Spleen (tissue), 11 donors: ENCODE measurements at regions not wholly inside any gene's neighbourhood (a gene's known extent, or its start where the extent isn't known, plus 50 kb on each side); places are given as distances from the start of the nearest gene placed in this dataset.
A peak's percentile ranks its signal among the peaks of the same experiment; 100 is the strongest.

ENCODE experiments used
- DNase-seq: peaks from one replicate; pipeline ENCODE4 v3.0.0-alpha.2; 2020
- H3K27ac ChIP-seq, 8 donors: fragments of 200-600 bp; sonication (generic) in 7 of 8; 1 replicate in 4 of 8; 2 replicates in 4 of 8; pipeline versions ENCODE4 v1.5.0 to v1.8.0; 2016 to 2021; ENCODE audit warnings: inconsistent platforms in 4 of 8, mild to moderate bottlenecking in 4 of 8, moderate library complexity in 1 of 8
- H3K27me3 ChIP-seq, 7 donors: fragments of 200-600 bp; sonication (generic) in 6 of 7; replicated peaks in 1 of 7; 1 replicate in 4 of 7; 2 replicates in 3 of 7; pipeline versions ENCODE4 v1.5.0 to v1.8.0; 2016 to 2021; ENCODE audit warnings: inconsistent platforms in 3 of 7, mild to moderate bottlenecking in 1 of 7
- H3K36me3 ChIP-seq, 6 donors: fragments of 200-600 bp; sonication (generic) in 5 of 6; 1 replicate in 4 of 6; 2 replicates in 2 of 6; pipeline versions ENCODE4 v1.5.0 to v1.8.0; 2016 to 2021; ENCODE audit warnings: inconsistent platforms in 2 of 6
- H3K4me1 ChIP-seq, 6 donors: fragments of 200-600 bp; sonication (generic) in 5 of 6; 1 replicate in 3 of 6; 2 replicates in 3 of 6; pipeline versions ENCODE4 v1.5.0 to v1.8.0; 2016 to 2021; ENCODE audit warnings: inconsistent platforms in 3 of 6
- H3K4me3 ChIP-seq, 8 donors: fragments of 200-600 bp; sonication (generic) in 7 of 8; 1 replicate in 4 of 8; 2 replicates in 4 of 8; pipeline versions ENCODE4 v1.5.0 to v1.8.0; 2016 to 2021; ENCODE audit warnings: inconsistent platforms in 4 of 8, mild to moderate bottlenecking in 4 of 8, moderate library complexity in 2 of 8
- H3K9me3 ChIP-seq, 8 donors: fragments of 200-600 bp; sonication (generic) in 7 of 8; 1 replicate in 4 of 8; 2 replicates in 4 of 8; pipeline versions ENCODE4 v1.5.0 to v1.8.0; 2016 to 2021; ENCODE audit warnings: inconsistent platforms in 4 of 8
- CTCF ChIP-seq, 11 experiments: fragments of 200-600 bp in 7 of 11; fragments of 450-650 bp in 4 of 11; sonication (generic) in 4 of 11; IDR thresholded peaks in 8 of 11; conservative IDR thresholded peaks in 3 of 11; 1 replicate in 7 of 11; 2 replicates in 4 of 11; pipeline versions ENCODE4 v1.4.0 to v1.8.0; 2016 to 2021; ENCODE audit warnings: antibody characterized with exemption in 11 of 11, inconsistent platforms in 4 of 11, mild to moderate bottlenecking in 1 of 11
- POLR2A ChIP-seq, 3 donors: fragments of 450-650 bp; IDR thresholded peaks; one replicate each; pipeline ENCODE4 v1.5.1; 2017; ENCODE audit warnings: antibody characterized with exemption in 3 of 3, mild to moderate bottlenecking in 1 of 3
- POLR2AphosphoS5 ChIP-seq, 3 donors: sonication (generic); formaldehyde crosslinking; IDR thresholded peaks; one replicate each; pipeline ENCODE4 v1.5.1; 2017; ENCODE audit warnings: antibody characterized with exemption in 3 of 3
- WGBS, 5 donors: extraction: QIAGEN DNeasy Blood & Tissue Kit in 3 of 5; methylation state at CpG; one replicate each; pipeline versions ENCODE4 v1.1.5 to v1.1.7; 2013 to 2018; 5-methylcytosine and 5-hydroxymethylcytosine counted together
- intact Hi-C: fragments of 100-400 bp; cut with DNase I; formaldehyde crosslinking; loops from one replicate; pipeline ENCODE4 v1.15.0; 2023; ENCODE audit warnings: low total_unique reads
- donor health status: healthy with polysubstance abuse.
- donor health status: DM: no; HTN: no; CAD: no; lungs with moderate emphysema.
- donor health status: DM: no; HTN: no; CAD: no.
- donor health status: Bipolar disorder and iron deficiency.
- donor health status: healthy.
- donor health status: DM: no; HTN: no; CAD: no.
- donor health status: DM: yes; HTN: yes; CAD: no.

- intact Hi-C loops: no loop called here
- 76 to 88% (median 84%) methylated on average over 15 of the region's 15 CpGs for WGBS, 5 donors
Measured at GRCh38 chr16:85194307-85195270, 82.3 kb upstream of the CIBAR2 start.

GRCh38 chr16:85195271-85195647 is 83.0 kb upstream of the CIBAR2 start:
- intact Hi-C loops: no loop called here
- WGBS, 5 donors: 64 to 74% (median 71%) methylated on average over 8 of the region's 8 CpGs

More at GRCh38 chr16:85194307-85195270, 82.3 kb upstream of the CIBAR2 start:
- Histone ChIP-seq H3K4me1 (peaks cover 5 to 69% (median 45%) of the 10 kb centered on the region in 6 donors), H3K36me3 (no peaks in the 10 kb centered on the region), H3K27ac (peak overlapping the region in 5 of 8 donors; percentile 28 to 69 (median 58)), H3K27me3 (no peaks in the 10 kb centered on the region), H3K9me3 (peaks cover 0 to 15% (median 12%) of the 10 kb centered on the region in 8 donors), H3K4me3 (no peak overlapping the region)
- TF ChIP-seq POLR2A (IDR thresholded peaks at IDR 0.05) (no peak), CTCF (IDR thresholded peaks at IDR 0.05 in 8 of 11, conservative IDR thresholded peaks at IDR 0.05 in 3 of 11) (no peak), POLR2AphosphoS5 (IDR thresholded peaks at IDR 0.05) (no peak)
- no peak for DNase-seq

DNA sequence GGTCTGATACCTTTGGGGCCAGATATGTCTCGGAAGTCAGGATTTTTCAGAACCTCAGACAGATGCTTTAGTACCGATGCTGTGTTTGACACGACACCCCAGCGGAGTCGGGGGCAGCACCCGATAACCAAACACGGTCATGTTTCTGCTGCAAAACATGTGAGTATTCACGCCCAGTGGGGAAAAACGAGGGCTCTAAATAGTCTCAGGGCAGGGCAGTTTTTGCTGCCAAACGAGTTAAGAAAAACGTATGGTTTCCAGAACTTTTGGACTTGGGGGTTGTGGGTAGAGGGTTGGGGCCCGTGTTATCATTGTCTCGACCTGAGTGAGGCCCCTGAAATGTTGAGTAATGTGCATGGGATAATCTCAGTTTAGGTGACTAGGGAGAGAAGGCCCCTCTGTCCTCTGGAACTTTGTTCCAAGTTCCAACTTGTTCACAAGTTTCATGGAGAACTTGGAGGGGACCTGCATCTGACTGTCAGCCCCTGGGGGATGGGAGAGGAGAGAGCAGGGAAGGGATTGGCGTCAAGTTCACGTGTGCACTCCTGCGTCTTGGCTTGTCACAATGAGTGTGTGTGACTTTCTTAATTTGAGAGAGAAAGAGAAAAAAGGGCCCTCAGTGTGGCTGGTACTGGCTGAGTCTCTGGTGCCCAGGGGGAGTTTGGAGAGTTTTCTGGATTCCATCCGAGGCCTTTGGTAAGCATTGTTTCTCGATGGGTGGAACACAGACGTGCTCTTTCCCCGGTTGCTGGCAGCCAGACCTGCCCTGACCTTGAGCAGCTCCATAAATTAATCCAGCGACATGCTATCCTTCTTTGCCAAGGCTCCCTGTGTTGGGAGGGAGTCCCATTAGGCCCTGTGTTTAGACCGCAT is 83.9 kb upstream of the CIBAR2 start:
- Histone ChIP-seq H3K27ac (peak overlapping the region in 6 of 8 donors; percentile 29 to 75 (median 54)), H3K4me1 (peaks cover 5 to 84% (median 53%) of the 10 kb centered on the region in 6 donors), H3K36me3 (no peaks in the 10 kb centered on the region), H3K27me3 (no peaks in the 10 kb centered on the region), H3K4me3 (no peak overlapping the region), H3K9me3 (no peaks in the 10 kb centered on the region)
- WGBS, 5 donors: 66 to 80% (median 77%) methylated on average over 21 to 22 of the region's 22 CpGs
- intact Hi-C loops: no loop called here
- no peak for DNase-seq
- no peak for TF ChIP-seq CTCF (IDR thresholded peaks at IDR 0.05 in 8 of 11, conservative IDR thresholded peaks at IDR 0.05 in 3 of 11)
- peak in 2 of 3 donors; percentile 47 to 57 for TF ChIP-seq POLR2AphosphoS5 (IDR thresholded peaks at IDR 0.05)

More at GRCh38 chr16:85195271-85195647, 83.0 kb upstream of the CIBAR2 start:
- no peaks in the 10 kb centered on the region for H3K27me3 ChIP-seq
- H3K4me3 ChIP-seq: no peak overlapping the region
- TF ChIP-seq POLR2AphosphoS5 (IDR thresholded peaks at IDR 0.05) (no peak), POLR2A (IDR thresholded peaks at IDR 0.05) (no peak)
- H3K27ac ChIP-seq: peak overlapping the region in 4 of 8 donors; percentile 28 to 69 (median 60)
- peaks cover 5 to 75% (median 48%) of the 10 kb centered on the region in 6 donors for H3K4me1 ChIP-seq
- H3K9me3 ChIP-seq: peaks cover 0 to 8% (median 5%) of the 10 kb centered on the region in 8 donors
- no peak for DNase-seq
- H3K36me3 ChIP-seq: no peaks in the 10 kb centered on the region

DNA sequence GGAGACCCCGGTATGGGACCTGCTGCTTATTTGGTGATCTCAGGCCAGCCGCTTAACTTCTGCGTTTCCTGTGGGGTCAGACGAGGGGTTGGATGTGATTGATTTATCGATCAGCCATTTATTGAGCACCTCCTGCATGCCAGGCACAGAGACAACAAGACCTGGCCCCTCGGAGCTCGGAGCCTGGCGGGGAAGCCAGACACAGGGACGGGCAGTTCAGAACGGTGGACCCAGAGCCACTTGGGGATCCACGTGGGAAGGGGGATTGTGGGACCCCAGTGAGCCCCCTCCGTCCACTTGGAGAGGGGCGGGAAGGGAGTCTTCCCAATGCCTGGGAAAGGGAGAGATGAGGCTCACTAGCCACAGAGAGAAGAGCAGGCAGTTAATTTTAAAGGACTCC is 84.7 kb upstream of the CIBAR2 start:
- TF ChIP-seq POLR2A (IDR thresholded peaks at IDR 0.05) (no peak), POLR2AphosphoS5 (IDR thresholded peaks at IDR 0.05) (no peak), CTCF (IDR thresholded peaks at IDR 0.05 in 8 of 11, conservative IDR thresholded peaks at IDR 0.05 in 3 of 11) (no peak)
- WGBS, 5 donors: 77 to 88% (median 84%) methylated on average over 13 of the region's 13 CpGs
- peak overlapping the region in 6 of 8 donors; percentile 38 to 75 (median 60) for H3K27ac ChIP-seq
- H3K36me3 ChIP-seq: no peaks in the 10 kb centered on the region
- intact Hi-C loops: no loop called here
- DNase-seq: no peak
- no peaks in the 10 kb centered on the region for H3K27me3 ChIP-seq
- H3K9me3 ChIP-seq: no peaks in the 10 kb centered on the region
- H3K4me1 ChIP-seq: peaks cover 5 to 91% (median 57%) of the 10 kb centered on the region in 6 donors
- H3K4me3 ChIP-seq: no peak overlapping the region
